ENCODE measurements at regions not wholly inside any gene's neighbourhood (a gene's known extent, or its start where the extent isn't known, plus 50 kb on each side); places are given as distances from the start of the nearest gene placed in this dataset.
A peak's percentile ranks its signal among the peaks of the same experiment; 100 is the strongest.

- no peaks in the 10 kb centered on the region for H3F3A ChIP-seq (ENCODE audit: low read depth)
- no peaks in the 10 kb centered on the region for H3K9me3 Mint-ChIP-seq
- no peaks in the 10 kb centered on the region for H3K79me2 ChIP-seq (ENCODE audit: low read depth)
- no peak overlapping the region for H3K4me2 ChIP-seq
- H3K9ac ChIP-seq: no peak overlapping the region
- TF ChIP-seq CTCF (IDR thresholded peaks at IDR 0.05) (no peak), EZH2phosphoT487 (IDR thresholded peaks at IDR 0.05) (no peak), EZH2 (IDR thresholded peaks at IDR 0.05) (no peak)
- DNase-seq (ENCODE audit: low spot score): no peak
- no peaks in the 10 kb centered on the region for H3K9me3 ChIP-seq (ENCODE audit: low read depth)
- H3K4me3 Mint-ChIP-seq: no peak overlapping the region
- H3K4me3 ChIP-seq: no peak overlapping the region
- H3K27me3 ChIP-seq: no peaks in the 10 kb centered on the region
- H2AFZ ChIP-seq (replicated peaks): no peak overlapping the region
- peaks cover 33% of the 10 kb centered on the region for H3K27me3 Mint-ChIP-seq (ENCODE audit: insufficient read depth, low read depth)
- no peaks in the 10 kb centered on the region for H4K20me1 ChIP-seq (ENCODE audit: low read depth)
- peaks cover 21% of the 10 kb centered on the region for H3K4me1 ChIP-seq
- H3K4me1 Mint-ChIP-seq: peaks cover 54% of the 10 kb centered on the region
- H3K36me3 ChIP-seq: no peaks in the 10 kb centered on the region
- H3K27ac ChIP-seq: no peak overlapping the region
- H3K36me3 Mint-ChIP-seq: no peaks in the 10 kb centered on the region
- no peak overlapping the region for H3K27ac Mint-ChIP-seq
Observed at GRCh38 chr2:2696733-2697455, 365.8 kb upstream of the MYT1L start.

- no peaks in the 10 kb centered on the region for H3K27me3 ChIP-seq
- no peak for DNase-seq (ENCODE audit: low spot score)
- Mint-ChIP-seq H3K27me3 (ENCODE audit: insufficient read depth, low read depth) (peaks cover 30% of the 10 kb centered on the region), H3K4me1 (peaks cover 50% of the 10 kb centered on the region), H3K36me3 (no peaks in the 10 kb centered on the region), H3K4me3 (no peak overlapping the region), H3K9me3 (no peaks in the 10 kb centered on the region), H3K27ac (no peak overlapping the region)
- no peaks in the 10 kb centered on the region for H3K79me2 ChIP-seq (ENCODE audit: low read depth)
- H2AFZ ChIP-seq (replicated peaks): no peak overlapping the region
- H3K4me3 ChIP-seq: no peak overlapping the region
- H3K4me2 ChIP-seq: no peak overlapping the region
- H3K4me1 ChIP-seq: peaks cover 21% of the 10 kb centered on the region
- no peaks in the 10 kb centered on the region for H3K9me3 ChIP-seq (ENCODE audit: low read depth)
- no peak overlapping the region for H3K27ac ChIP-seq
- no peak for TF ChIP-seq EZH2 (IDR thresholded peaks at IDR 0.05)
- no peak for TF ChIP-seq CTCF (IDR thresholded peaks at IDR 0.05)
- no peak for TF ChIP-seq EZH2phosphoT487 (IDR thresholded peaks at IDR 0.05)
- H4K20me1 ChIP-seq (ENCODE audit: low read depth): no peaks in the 10 kb centered on the region
- no peaks in the 10 kb centered on the region for H3F3A ChIP-seq (ENCODE audit: low read depth)
- no peak overlapping the region for H3K9ac ChIP-seq
- H3K36me3 ChIP-seq: no peaks in the 10 kb centered on the region
Observed at GRCh38 chr2:2696325-2696724, 365.2 kb upstream of the MYT1L start.

- Mint-ChIP-seq H3K27me3 (ENCODE audit: insufficient read depth, low read depth) (peaks cover 26% of the 10 kb centered on the region), H3K36me3 (no peaks in the 10 kb centered on the region), H3K4me1 (peaks cover 39% of the 10 kb centered on the region), H3K27ac (peak overlapping the region; percentile 26), H3K9me3 (peaks cover 2% of the 10 kb centered on the region), H3K4me3 (no peak overlapping the region)
- Histone ChIP-seq H3K4me2 (no peak overlapping the region), H3K79me2 (ENCODE audit: low read depth) (no peaks in the 10 kb centered on the region), H3K4me1 (peaks cover 20% of the 10 kb centered on the region), H3K27me3 (no peaks in the 10 kb centered on the region), H3K9me3 (ENCODE audit: low read depth) (no peaks in the 10 kb centered on the region), H3K4me3 (no peak overlapping the region), H2AFZ (replicated peaks) (no peak overlapping the region), H4K20me1 (ENCODE audit: low read depth) (no peaks in the 10 kb centered on the region), H3K9ac (no peak overlapping the region), H3K27ac (no peak overlapping the region), H3K36me3 (no peaks in the 10 kb centered on the region), H3F3A (ENCODE audit: low read depth) (no peaks in the 10 kb centered on the region)
- DNase-seq (ENCODE audit: low spot score): peak; percentile 38
- TF ChIP-seq EZH2 (IDR thresholded peaks at IDR 0.05) (no peak), CTCF (IDR thresholded peaks at IDR 0.05) (no peak), EZH2phosphoT487 (IDR thresholded peaks at IDR 0.05) (no peak)
Observed at GRCh38 chr2:2694746-2695145, 363.7 kb upstream of the MYT1L start.
